ENCODE measurements at regions not wholly inside any gene's neighbourhood (a gene's known extent, or its start where the extent isn't known, plus 50 kb on each side); places are given as distances from the start of the nearest gene placed in this dataset.

DNA sequence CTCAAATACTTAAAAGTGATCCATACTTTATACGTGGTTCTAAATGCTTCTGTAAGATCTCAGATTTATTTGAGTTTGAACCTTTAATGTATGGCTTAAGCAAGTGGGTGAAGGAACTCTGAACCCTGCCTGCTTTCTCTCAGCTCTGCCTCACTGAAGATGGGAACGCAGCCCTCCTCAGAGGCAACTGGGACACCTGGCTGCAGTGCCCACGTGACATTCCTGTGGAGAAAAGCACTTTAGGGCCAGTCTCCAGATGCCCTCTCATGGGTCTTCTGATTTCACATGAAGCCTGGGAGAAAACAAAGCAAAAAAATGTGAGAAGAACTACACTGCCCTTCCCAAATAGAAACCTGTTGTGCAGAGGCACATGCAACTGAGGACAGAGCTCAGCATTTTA is 242.6 kb upstream of the ANKRD30A start:
- no peak for TF ChIP-seq CREB1 (IDR thresholded peaks at IDR 0.05; ENCODE audit: low read depth)
- TF ChIP-seq TEAD4 (IDR thresholded peaks at IDR 0.05): no peak
- TF ChIP-seq, protein P1, sequence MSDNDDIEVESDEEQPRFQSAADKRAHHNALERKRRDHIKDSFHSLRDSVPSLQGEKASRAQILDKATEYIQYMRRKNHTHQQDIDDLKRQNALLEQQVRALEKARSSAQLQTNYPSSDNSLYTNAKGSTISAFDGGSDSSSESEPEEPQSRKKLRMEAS (IDR thresholded peaks at IDR 0.05): no peak
